CD4-positive, CD25-positive, alpha-beta regulatory T cell (primary cell): ENCODE measurements at regions not wholly inside any gene's neighbourhood (a gene's known extent, or its start where the extent isn't known, plus 50 kb on each side); places are given as distances from the start of the nearest gene placed in this dataset.

Experiments
- ATAC-seq, 2 donors: fragments of 150-1000 bp; cut with Tn5 transposase; one replicate each; pipeline ENCODE4 v1.10.0; 2021; ENCODE audit warnings: low read depth in 2 of 2, moderate number of reproducible peaks in 2 of 2, moderate library complexity in 1 of 2
- DNase-seq, 3 donors: peaks; one replicate each; pipeline versions ENCODE4 v3.0.0 to v3.0.0-alpha.2; 2012 to 2022; ENCODE audit warnings: mixed read lengths in 1 of 3
- H3K27ac ChIP-seq: one replicate; pipeline ENCODE4 v1.7.0; 2013; ENCODE audit warnings: mild to moderate bottlenecking, low read length; ENCODE audit not compliant: insufficient read depth, poor library complexity, severe bottlenecking
- H3K27me3 ChIP-seq: one replicate; pipeline ENCODE4 v1.7.0; 2013; ENCODE audit warnings: low read length; ENCODE audit not compliant: control insufficient read depth, insufficient read depth
- H3K36me3 ChIP-seq: one replicate; pipeline ENCODE4 v1.7.0; 2013; ENCODE audit warnings: mild to moderate bottlenecking, low read length, moderate library complexity; ENCODE audit not compliant: control insufficient read depth, insufficient read depth
- H3K4me1 ChIP-seq: 2 replicates; pipeline ENCODE4 v1.7.0; 2013; ENCODE audit warnings: mild to moderate bottlenecking, low read length; ENCODE audit not compliant: insufficient read depth, control insufficient read depth, poor library complexity, severe bottlenecking
- H3K4me3 ChIP-seq: one replicate; pipeline ENCODE4 v1.7.0; 2013; ENCODE audit warnings: low read depth, mild to moderate bottlenecking, low read length, moderate library complexity
- H3K9me3 ChIP-seq, 2 experiments: 1 replicate in 1 of 2; 2 replicates in 1 of 2; pipeline ENCODE4 v1.7.0; 2013; ENCODE audit warnings: low read length in 2 of 2, mild to moderate bottlenecking in 1 of 2, moderate library complexity in 1 of 2; ENCODE audit not compliant: control insufficient read depth in 2 of 2
- H3K27ac Mint-ChIP-seq, 3 donors: one replicate each; pipeline ENCODE4 v1.8.0; 2020 to 2022; ENCODE audit warnings: mild to moderate bottlenecking in 3 of 3, mixed read lengths in 3 of 3, moderate library complexity in 2 of 3
- H3K27me3 Mint-ChIP-seq: one replicate; pipeline ENCODE4 v1.8.0; 2022; ENCODE audit warnings: mild to moderate bottlenecking, mixed read lengths
- H3K36me3 Mint-ChIP-seq: one replicate; pipeline ENCODE4 v1.8.0; 2020; ENCODE audit warnings: mixed read lengths
- H3K4me1 Mint-ChIP-seq, 4 donors: one replicate each; pipeline ENCODE4 v1.8.0; 2020 to 2022; ENCODE audit warnings: mixed read lengths in 4 of 4, mild to moderate bottlenecking in 1 of 4
- H3K4me3 Mint-ChIP-seq, 4 donors: one replicate each; pipeline ENCODE4 v1.8.0; 2020 to 2022; ENCODE audit warnings: mild to moderate bottlenecking in 4 of 4, mixed read lengths in 4 of 4, moderate library complexity in 3 of 4
- H3K9me3 Mint-ChIP-seq, 7 donors: one replicate each; pipeline ENCODE4 v1.8.0; 2020 to 2022; ENCODE audit warnings: mixed read lengths in 7 of 7, mild to moderate bottlenecking in 3 of 7, moderate library complexity in 2 of 7

DNA sequence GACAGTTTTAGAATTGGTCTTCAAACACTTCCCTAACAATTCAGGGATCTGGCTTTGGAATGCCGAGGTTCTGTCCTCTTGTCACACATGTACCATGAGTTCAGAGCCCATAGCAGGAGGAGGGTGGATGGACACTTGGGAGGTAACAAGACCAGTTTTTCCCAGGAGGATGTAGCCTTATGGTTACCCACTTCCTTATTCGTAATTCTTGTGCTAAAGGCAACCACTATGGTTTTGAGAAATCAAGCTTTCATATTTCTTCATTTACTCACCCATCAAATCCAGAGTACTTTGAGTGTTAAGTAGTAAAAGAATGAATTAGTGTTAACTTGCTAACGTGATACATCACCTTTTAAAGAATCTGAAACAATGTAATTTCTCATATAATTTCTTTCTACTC is 479.6 kb upstream of the ALCAM start:
- no peak overlapping the region for H3K27ac Mint-ChIP-seq
- DNase-seq (no peak), ATAC-seq (no peak)
- H3K9me3 ChIP-seq = no peaks in the 10 kb centered on the region
- no peak overlapping the region for H3K4me3 Mint-ChIP-seq
- H3K4me3 ChIP-seq = no peak overlapping the region
- no peaks in the 10 kb centered on the region for H3K4me1 Mint-ChIP-seq
- H3K4me1 ChIP-seq = no peaks in the 10 kb centered on the region
- H3K36me3 Mint-ChIP-seq = no peaks in the 10 kb centered on the region
- no peaks in the 10 kb centered on the region for H3K36me3 ChIP-seq
- H3K27me3 Mint-ChIP-seq = no peaks in the 10 kb centered on the region
- peaks cover 0 to 3% (median 0%) of the 10 kb centered on the region in 7 donors for H3K9me3 Mint-ChIP-seq
- no peak overlapping the region for H3K27ac ChIP-seq
- H3K27me3 ChIP-seq = no peaks in the 10 kb centered on the region

GRCh38 chr3:104887619-104888018 is 479.1 kb upstream of the ALCAM start:
- Mint-ChIP-seq H3K4me3 (no peak overlapping the region), H3K27me3 (no peaks in the 10 kb centered on the region), H3K36me3 (no peaks in the 10 kb centered on the region), H3K4me1 (no peaks in the 10 kb centered on the region), H3K9me3 (peaks cover 0 to 3% (median 0%) of the 10 kb centered on the region in 7 donors), H3K27ac (no peak overlapping the region)
- Histone ChIP-seq H3K4me1 (no peaks in the 10 kb centered on the region), H3K36me3 (no peaks in the 10 kb centered on the region), H3K4me3 (no peak overlapping the region), H3K27me3 (no peaks in the 10 kb centered on the region), H3K27ac (no peak overlapping the region), H3K9me3 (no peaks in the 10 kb centered on the region)
- ATAC-seq (no peak), DNase-seq (no peak)

DNA sequence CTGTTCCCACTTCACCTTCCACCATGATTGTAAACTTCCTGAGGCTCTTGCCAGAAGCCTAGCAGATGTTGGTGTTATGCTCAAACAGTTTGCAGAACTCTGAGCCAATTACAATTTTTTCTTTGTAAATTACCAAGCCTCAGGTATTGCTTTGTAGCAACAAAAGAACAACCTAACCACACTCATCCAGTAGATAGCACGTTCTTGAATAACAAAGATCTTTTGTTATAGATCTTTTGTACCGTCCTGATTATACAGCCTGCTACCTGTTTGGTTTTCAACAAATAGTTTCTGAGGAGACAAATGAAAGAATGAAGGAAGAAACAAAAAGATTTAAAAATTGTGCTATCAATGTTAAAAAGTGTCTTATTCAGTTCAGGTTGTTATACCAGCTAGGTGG is 474.7 kb upstream of the ALCAM start:
- H3K9me3 Mint-ChIP-seq = peaks cover 0 to 3% (median 0%) of the 10 kb centered on the region in 7 donors
- no peaks in the 10 kb centered on the region for H3K36me3 ChIP-seq
- H3K4me3 ChIP-seq = no peak overlapping the region
- H3K36me3 Mint-ChIP-seq = no peaks in the 10 kb centered on the region
- no peaks in the 10 kb centered on the region for H3K4me1 ChIP-seq
- no peak overlapping the region for H3K27ac ChIP-seq
- H3K4me1 Mint-ChIP-seq = no peaks in the 10 kb centered on the region
- H3K27me3 Mint-ChIP-seq = no peaks in the 10 kb centered on the region
- ATAC-seq (no peak), DNase-seq (no peak)
- no peaks in the 10 kb centered on the region for H3K9me3 ChIP-seq
- no peak overlapping the region for H3K27ac Mint-ChIP-seq
- H3K27me3 ChIP-seq = no peaks in the 10 kb centered on the region
- H3K4me3 Mint-ChIP-seq = no peak overlapping the region

DNA sequence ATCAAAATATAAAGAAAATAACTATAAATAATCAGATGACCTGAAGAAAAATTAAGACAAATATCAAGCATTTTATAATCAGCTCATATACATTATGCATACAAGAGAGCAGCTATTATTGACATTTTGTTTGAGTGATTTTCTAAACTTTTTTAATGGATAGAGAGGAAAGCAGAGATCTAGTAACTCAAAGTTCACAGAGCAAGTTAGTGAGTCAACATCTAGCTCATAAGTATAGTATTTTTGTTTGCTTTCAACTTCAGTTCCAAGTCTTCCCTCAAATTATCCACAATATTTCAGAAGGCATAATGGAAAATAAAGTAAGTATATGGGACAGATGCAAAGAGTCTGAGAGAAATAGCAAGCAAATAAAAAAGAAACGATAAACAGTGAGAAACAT is 470.1 kb upstream of the ALCAM start:
- ATAC-seq (no peak), DNase-seq (no peak)
- Mint-ChIP-seq H3K27ac (no peak overlapping the region), H3K4me3 (no peak overlapping the region), H3K9me3 (peaks cover 0 to 5% (median 1%) of the 10 kb centered on the region in 7 donors), H3K36me3 (no peaks in the 10 kb centered on the region), H3K4me1 (no peaks in the 10 kb centered on the region), H3K27me3 (no peaks in the 10 kb centered on the region)
- Histone ChIP-seq H3K36me3 (no peaks in the 10 kb centered on the region), H3K9me3 (no peaks in the 10 kb centered on the region), H3K4me1 (no peaks in the 10 kb centered on the region), H3K27ac (no peak overlapping the region), H3K4me3 (no peak overlapping the region), H3K27me3 (no peaks in the 10 kb centered on the region)

GRCh38 chr3:104901396-104901795 is 465.3 kb upstream of the ALCAM start:
- no peak for DNase-seq
- no peaks in the 10 kb centered on the region for H3K36me3 ChIP-seq
- H3K27me3 ChIP-seq = no peaks in the 10 kb centered on the region
- Mint-ChIP-seq H3K4me3 (no peak overlapping the region), H3K9me3 (peaks cover 0 to 15% (median 6%) of the 10 kb centered on the region in 7 donors), H3K27ac (no peak overlapping the region), H3K36me3 (no peaks in the 10 kb centered on the region), H3K4me1 (no peaks in the 10 kb centered on the region), H3K27me3 (no peaks in the 10 kb centered on the region)
- H3K27ac ChIP-seq = no peak overlapping the region
- ATAC-seq = no peak
- H3K4me1 ChIP-seq = no peaks in the 10 kb centered on the region
- no peak overlapping the region for H3K4me3 ChIP-seq
- no peaks in the 10 kb centered on the region for H3K9me3 ChIP-seq

DNA sequence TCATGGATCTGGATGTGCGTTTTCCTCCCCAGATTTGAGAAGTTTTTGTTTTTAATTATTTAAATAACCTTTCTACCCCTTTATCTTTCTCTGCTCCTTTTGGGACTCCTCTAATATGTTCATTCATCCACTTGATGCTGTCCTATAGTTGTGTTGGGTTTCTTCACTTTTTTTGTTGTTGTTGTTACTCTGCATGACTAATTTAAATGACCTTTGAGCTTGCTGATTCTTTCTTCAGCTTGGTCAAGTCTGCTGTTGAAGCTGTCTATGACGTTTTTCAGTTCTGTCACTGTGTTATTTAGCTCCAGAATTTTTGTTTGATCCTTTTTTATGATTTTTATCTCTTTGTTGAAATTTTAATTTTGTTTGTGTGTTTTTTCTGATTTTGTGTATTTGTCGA is 463.6 kb upstream of the ALCAM start:
- Mint-ChIP-seq H3K27me3 (no peaks in the 10 kb centered on the region), H3K9me3 (peaks cover 0 to 12% (median 6%) of the 10 kb centered on the region in 7 donors), H3K4me3 (no peak overlapping the region), H3K27ac (no peak overlapping the region), H3K4me1 (no peaks in the 10 kb centered on the region), H3K36me3 (no peaks in the 10 kb centered on the region)
- Histone ChIP-seq H3K9me3 (no peaks in the 10 kb centered on the region), H3K27me3 (no peaks in the 10 kb centered on the region), H3K27ac (no peak overlapping the region), H3K36me3 (no peaks in the 10 kb centered on the region), H3K4me3 (no peak overlapping the region), H3K4me1 (no peaks in the 10 kb centered on the region)
- no peak for ATAC-seq
- DNase-seq = no peak

GRCh38 chr3:104906001-104906639 is 460.6 kb upstream of the ALCAM start:
- H3K4me1 ChIP-seq = no peaks in the 10 kb centered on the region
- ATAC-seq (no peak), DNase-seq (no peak)
- H3K36me3 Mint-ChIP-seq = no peaks in the 10 kb centered on the region
- H3K27me3 Mint-ChIP-seq = no peaks in the 10 kb centered on the region
- H3K27ac ChIP-seq = no peak overlapping the region
- H3K4me1 Mint-ChIP-seq = no peaks in the 10 kb centered on the region
- H3K27ac Mint-ChIP-seq = no peak overlapping the region
- no peak overlapping the region for H3K4me3 ChIP-seq
- no peaks in the 10 kb centered on the region for H3K36me3 ChIP-seq
- H3K9me3 Mint-ChIP-seq = peaks cover 0 to 12% (median 5%) of the 10 kb centered on the region in 7 donors
- H3K4me3 Mint-ChIP-seq = no peak overlapping the region
- no peaks in the 10 kb centered on the region for H3K9me3 ChIP-seq
- H3K27me3 ChIP-seq = no peaks in the 10 kb centered on the region

- DNase-seq (no peak), ATAC-seq (no peak)
- Mint-ChIP-seq H3K4me1 (no peaks in the 10 kb centered on the region), H3K27ac (no peak overlapping the region), H3K4me3 (no peak overlapping the region), H3K9me3 (peaks cover 0 to 12% (median 5%) of the 10 kb centered on the region in 7 donors), H3K27me3 (peaks cover 4% of the 10 kb centered on the region), H3K36me3 (no peaks in the 10 kb centered on the region)
- no peaks in the 10 kb centered on the region for H3K4me1 ChIP-seq
- H3K27ac ChIP-seq = no peak overlapping the region
- no peaks in the 10 kb centered on the region for H3K36me3 ChIP-seq
- H3K27me3 ChIP-seq = no peaks in the 10 kb centered on the region
- H3K9me3 ChIP-seq = no peaks in the 10 kb centered on the region
- no peak overlapping the region for H3K4me3 ChIP-seq
These were observed 459.2 kb upstream of the ALCAM start for GRCh38 chr3:104907507-104907906.
